Hepatocyte (in vitro differentiated cells): ENCODE measurements at regions not wholly inside any gene's neighbourhood (a gene's known extent, or its start where the extent isn't known, plus 50 kb on each side); places are given as distances from the start of the nearest gene placed in this dataset.

ENCODE experiments used
- EZH2 ChIP-seq: fragments of 200-600 bp; sonication (generic); IDR thresholded peaks from 2 replicates; pipeline ENCODE4 v1.6.1; 2016; ENCODE audit warnings: antibody characterized with exemption, mild to moderate bottlenecking, borderline replicate concordance
- EZH2phosphoT487 ChIP-seq: fragments of 200-600 bp; sonication (generic); IDR thresholded peaks from one replicate; pipeline ENCODE4 v1.6.1; 2018; ENCODE audit warnings: antibody characterized with exemption, mild to moderate bottlenecking, low read depth, moderate library complexity; ENCODE audit not compliant: unreplicated experiment, severe bottlenecking
- TF ChIP-seq, protein P1 (sequence below): fragments of 200-600 bp; sonication (generic); IDR thresholded peaks from 2 replicates; pipeline ENCODE4 v1.5.1; 2016; ENCODE audit warnings: antibody characterized with exemption, mild to moderate bottlenecking; ENCODE audit not compliant: poor library complexity

GRCh38 chr10:111973826-111974225 is 209.7 kb downstream of the GPAM start:
- TF ChIP-seq EZH2 (no peak), EZH2phosphoT487 (no peak)
- TF ChIP-seq, protein P1, sequence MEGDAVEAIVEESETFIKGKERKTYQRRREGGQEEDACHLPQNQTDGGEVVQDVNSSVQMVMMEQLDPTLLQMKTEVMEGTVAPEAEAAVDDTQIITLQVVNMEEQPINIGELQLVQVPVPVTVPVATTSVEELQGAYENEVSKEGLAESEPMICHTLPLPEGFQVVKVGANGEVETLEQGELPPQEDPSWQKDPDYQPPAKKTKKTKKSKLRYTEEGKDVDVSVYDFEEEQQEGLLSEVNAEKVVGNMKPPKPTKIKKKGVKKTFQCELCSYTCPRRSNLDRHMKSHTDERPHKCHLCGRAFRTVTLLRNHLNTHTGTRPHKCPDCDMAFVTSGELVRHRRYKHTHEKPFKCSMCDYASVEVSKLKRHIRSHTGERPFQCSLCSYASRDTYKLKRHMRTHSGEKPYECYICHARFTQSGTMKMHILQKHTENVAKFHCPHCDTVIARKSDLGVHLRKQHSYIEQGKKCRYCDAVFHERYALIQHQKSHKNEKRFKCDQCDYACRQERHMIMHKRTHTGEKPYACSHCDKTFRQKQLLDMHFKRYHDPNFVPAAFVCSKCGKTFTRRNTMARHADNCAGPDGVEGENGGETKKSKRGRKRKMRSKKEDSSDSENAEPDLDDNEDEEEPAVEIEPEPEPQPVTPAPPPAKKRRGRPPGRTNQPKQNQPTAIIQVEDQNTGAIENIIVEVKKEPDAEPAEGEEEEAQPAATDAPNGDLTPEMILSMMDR: no peak
